GM12878 (cell line): ENCODE measurements at regions not wholly inside any gene's neighbourhood (a gene's known extent, or its start where the extent isn't known, plus 50 kb on each side); places are given as distances from the start of the nearest gene placed in this dataset.

ENCODE experiments used
- BACH1 ChIP-seq: fragments of 450-650 bp; IDR thresholded peaks from 2 replicates; pipeline ENCODE4 v1.6.1; 2017; ENCODE audit warnings: mild to moderate bottlenecking, borderline replicate concordance
- CBX3 ChIP-seq: fragments of 200-600 bp; sonication (generic); IDR thresholded peaks from 2 replicates; pipeline ENCODE4 v1.6.1; 2016; ENCODE audit warnings: low read depth, borderline replicate concordance
- CHD4 ChIP-seq: fragments of 200-600 bp; sonication (generic); IDR thresholded peaks from 2 replicates; pipeline ENCODE4 v1.6.1; 2016; ENCODE audit warnings: mild to moderate bottlenecking
- CREM ChIP-seq: IDR thresholded peaks from 2 replicates; pipeline ENCODE4 v1.6.1; 2014; ENCODE audit warnings: antibody characterized with exemption, low read depth
- EED ChIP-seq: sonication (generic); IDR thresholded peaks from 2 replicates; pipeline ENCODE4 v1.6.1; 2016; ENCODE audit warnings: antibody characterized with exemption, low read depth
- EGR1 ChIP-seq, 2 experiments: IDR thresholded peaks; 1 replicate in 1 of 2; 2 replicates in 1 of 2; pipeline ENCODE4 v1.6.1; 2011 to 2012; ENCODE audit warnings: low read depth in 2 of 2, low read length in 2 of 2, borderline replicate concordance in 1 of 2, mild to moderate bottlenecking in 1 of 2, moderate library complexity in 1 of 2
- HDGF ChIP-seq: fragments of 450-650 bp; IDR thresholded peaks from 2 replicates; pipeline ENCODE4 v1.6.1; 2016; ENCODE audit warnings: antibody characterized with exemption
- IRF4 ChIP-seq: IDR thresholded peaks from 2 replicates; pipeline ENCODE4 v1.6.1; 2011; ENCODE audit warnings: low read depth, low read length
- KDM1A ChIP-seq: fragments of 200-600 bp; sonication (generic); IDR thresholded peaks from 2 replicates; pipeline ENCODE4 v1.6.1; 2016; ENCODE audit warnings: borderline replicate concordance
- NRF1 ChIP-seq: conservative IDR thresholded peaks from 2 replicates; pipeline ENCODE4 v1.6.1; 2011; ENCODE audit warnings: mild to moderate bottlenecking, low read depth, low read length, improper control_type of control experiment
- POU2F2 ChIP-seq: IDR thresholded peaks from 3 replicates; pipeline ENCODE4 v1.6.1; 2011; ENCODE audit warnings: low read depth, mild to moderate bottlenecking, low read length, borderline replicate concordance
- RAD21 ChIP-seq: IDR thresholded peaks from 2 replicates; pipeline ENCODE4 v1.6.1; 2011; ENCODE audit warnings: mild to moderate bottlenecking, low read depth, low read length, moderate library complexity; ENCODE audit not compliant: insufficient read depth
- SMARCA5 ChIP-seq: fragments of 450-650 bp; IDR thresholded peaks from 2 replicates; pipeline ENCODE4 v1.6.1; 2017; ENCODE audit warnings: mild to moderate bottlenecking
- YY1 ChIP-seq: IDR thresholded peaks from 2 replicates; pipeline ENCODE4 v1.6.1; 2011; ENCODE audit warnings: low read depth, mild to moderate bottlenecking, low read length
- TF ChIP-seq, protein P1 (sequence below): fragments of 450-650 bp; conservative IDR thresholded peaks from 2 replicates; pipeline ENCODE4 v1.6.1; 2017; ENCODE audit warnings: mild to moderate bottlenecking, moderate library complexity
- TF ChIP-seq, protein P2 (sequence below): fragments of 150-350 bp; IDR thresholded peaks from 2 replicates; pipeline ENCODE4 v1.6.1; 2014; ENCODE audit warnings: mild to moderate bottlenecking, low read depth, low read length
- TF ChIP-seq, protein P3 (sequence below): IDR thresholded peaks from 2 replicates; pipeline ENCODE4 v1.6.1; 2012; ENCODE audit warnings: low read depth, low read length, improper control_type of control experiment
- TF ChIP-seq, protein P4 (sequence below): fragments of 150-350 bp; IDR thresholded peaks from 2 replicates; pipeline ENCODE4 v1.6.1; 2016; ENCODE audit warnings: low read depth, low read length
- TF ChIP-seq, protein P5 (sequence below): fragments of 450-650 bp; IDR thresholded peaks from 2 replicates; pipeline ENCODE4 v1.6.1; 2017; ENCODE audit warnings: mild to moderate bottlenecking

DNA sequence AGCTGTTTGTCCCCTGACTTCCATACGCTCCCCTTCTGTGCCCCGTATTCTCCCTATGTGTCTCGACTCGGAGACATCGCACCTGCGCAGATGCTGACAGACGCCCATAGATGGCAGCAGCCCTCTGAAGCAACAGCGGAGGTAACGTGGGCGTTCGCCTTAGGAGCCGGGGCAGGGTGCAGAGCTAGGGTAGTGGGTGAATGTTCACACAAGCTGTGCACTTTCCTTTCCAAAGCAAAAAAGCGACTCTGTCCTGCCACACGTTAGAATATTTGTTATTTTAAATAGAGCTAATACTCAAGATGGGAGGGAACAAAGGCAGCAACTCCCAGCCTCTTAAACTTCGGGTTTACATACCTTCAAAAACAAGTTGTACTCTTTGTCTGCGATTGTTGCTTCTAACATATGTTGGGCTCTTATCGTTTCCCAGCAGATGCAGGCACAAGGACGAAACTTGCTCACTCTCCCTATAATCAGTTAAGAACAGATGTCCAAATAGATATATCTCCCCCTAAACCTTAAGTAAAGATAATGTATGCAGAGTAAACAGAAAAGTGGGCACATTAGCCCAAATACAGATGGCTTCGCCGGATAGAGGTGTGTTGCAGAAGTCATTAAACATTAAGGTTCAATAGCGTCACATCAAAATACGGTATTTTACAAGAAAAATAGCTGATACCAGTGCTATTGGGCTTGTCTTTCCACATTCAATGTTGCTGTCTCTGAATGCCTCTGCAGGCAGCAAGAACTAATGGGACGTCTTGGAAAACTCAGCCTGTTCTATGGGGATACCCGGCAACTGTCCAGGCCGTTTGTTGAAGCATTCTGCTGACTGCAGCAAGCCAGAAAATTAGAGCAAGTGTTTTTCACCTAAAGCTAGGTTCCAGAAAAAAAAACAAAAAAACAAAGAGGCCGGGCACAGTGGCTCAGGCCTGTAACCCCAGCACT lies 340.3 kb upstream of the PRKCQ start (continued):
- TF ChIP-seq HDGF (no peak), CREM (no peak), RAD21 (peak; percentile 99), EGR1 (IDR thresholded peaks at IDR 0.05; ENCODE audit: borderline replicate concordance in 1 of 2, low read depth in 2 of 2, low read length in 2 of 2) (peak; percentile 36 to 98), POU2F2 (0 out of 3 replicates have a peak, but pooled peaks have one; percentile 10), CBX3 (no peak), CHD4 (no peak), EED (no peak), NRF1 (0 out of 2 replicates have a peak, but pooled peaks have one; percentile 20), KDM1A (no peak), IRF4 (0 out of 2 replicates have a peak, but pooled peaks have one; percentile 45), YY1 (peak; percentile 79), BACH1 (peak; percentile 22; the same call in 1 of the 2 replicates), SMARCA5 (peak; percentile 83; the same call in 1 of the 2 replicates)
- TF ChIP-seq, protein P1, sequence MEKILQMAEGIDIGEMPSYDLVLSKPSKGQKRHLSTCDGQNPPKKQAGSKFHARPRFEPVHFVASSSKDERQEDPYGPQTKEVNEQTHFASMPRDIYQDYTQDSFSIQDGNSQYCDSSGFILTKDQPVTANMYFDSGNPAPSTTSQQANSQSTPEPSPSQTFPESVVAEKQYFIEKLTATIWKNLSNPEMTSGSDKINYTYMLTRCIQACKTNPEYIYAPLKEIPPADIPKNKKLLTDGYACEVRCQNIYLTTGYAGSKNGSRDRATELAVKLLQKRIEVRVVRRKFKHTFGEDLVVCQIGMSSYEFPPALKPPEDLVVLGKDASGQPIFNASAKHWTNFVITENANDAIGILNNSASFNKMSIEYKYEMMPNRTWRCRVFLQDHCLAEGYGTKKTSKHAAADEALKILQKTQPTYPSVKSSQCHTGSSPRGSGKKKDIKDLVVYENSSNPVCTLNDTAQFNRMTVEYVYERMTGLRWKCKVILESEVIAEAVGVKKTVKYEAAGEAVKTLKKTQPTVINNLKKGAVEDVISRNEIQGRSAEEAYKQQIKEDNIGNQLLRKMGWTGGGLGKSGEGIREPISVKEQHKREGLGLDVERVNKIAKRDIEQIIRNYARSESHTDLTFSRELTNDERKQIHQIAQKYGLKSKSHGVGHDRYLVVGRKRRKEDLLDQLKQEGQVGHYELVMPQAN: 0 out of 2 replicates have a peak, but pooled peaks have one; percentile 8
- TF ChIP-seq, protein P2, sequence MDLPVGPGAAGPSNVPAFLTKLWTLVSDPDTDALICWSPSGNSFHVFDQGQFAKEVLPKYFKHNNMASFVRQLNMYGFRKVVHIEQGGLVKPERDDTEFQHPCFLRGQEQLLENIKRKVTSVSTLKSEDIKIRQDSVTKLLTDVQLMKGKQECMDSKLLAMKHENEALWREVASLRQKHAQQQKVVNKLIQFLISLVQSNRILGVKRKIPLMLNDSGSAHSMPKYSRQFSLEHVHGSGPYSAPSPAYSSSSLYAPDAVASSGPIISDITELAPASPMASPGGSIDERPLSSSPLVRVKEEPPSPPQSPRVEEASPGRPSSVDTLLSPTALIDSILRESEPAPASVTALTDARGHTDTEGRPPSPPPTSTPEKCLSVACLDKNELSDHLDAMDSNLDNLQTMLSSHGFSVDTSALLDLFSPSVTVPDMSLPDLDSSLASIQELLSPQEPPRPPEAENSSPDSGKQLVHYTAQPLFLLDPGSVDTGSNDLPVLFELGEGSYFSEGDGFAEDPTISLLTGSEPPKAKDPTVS: 0 out of 2 replicates have a peak, but pooled peaks have one; percentile 49
- TF ChIP-seq, protein P3, sequence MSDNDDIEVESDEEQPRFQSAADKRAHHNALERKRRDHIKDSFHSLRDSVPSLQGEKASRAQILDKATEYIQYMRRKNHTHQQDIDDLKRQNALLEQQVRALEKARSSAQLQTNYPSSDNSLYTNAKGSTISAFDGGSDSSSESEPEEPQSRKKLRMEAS: no peak
- TF ChIP-seq, protein P4, sequence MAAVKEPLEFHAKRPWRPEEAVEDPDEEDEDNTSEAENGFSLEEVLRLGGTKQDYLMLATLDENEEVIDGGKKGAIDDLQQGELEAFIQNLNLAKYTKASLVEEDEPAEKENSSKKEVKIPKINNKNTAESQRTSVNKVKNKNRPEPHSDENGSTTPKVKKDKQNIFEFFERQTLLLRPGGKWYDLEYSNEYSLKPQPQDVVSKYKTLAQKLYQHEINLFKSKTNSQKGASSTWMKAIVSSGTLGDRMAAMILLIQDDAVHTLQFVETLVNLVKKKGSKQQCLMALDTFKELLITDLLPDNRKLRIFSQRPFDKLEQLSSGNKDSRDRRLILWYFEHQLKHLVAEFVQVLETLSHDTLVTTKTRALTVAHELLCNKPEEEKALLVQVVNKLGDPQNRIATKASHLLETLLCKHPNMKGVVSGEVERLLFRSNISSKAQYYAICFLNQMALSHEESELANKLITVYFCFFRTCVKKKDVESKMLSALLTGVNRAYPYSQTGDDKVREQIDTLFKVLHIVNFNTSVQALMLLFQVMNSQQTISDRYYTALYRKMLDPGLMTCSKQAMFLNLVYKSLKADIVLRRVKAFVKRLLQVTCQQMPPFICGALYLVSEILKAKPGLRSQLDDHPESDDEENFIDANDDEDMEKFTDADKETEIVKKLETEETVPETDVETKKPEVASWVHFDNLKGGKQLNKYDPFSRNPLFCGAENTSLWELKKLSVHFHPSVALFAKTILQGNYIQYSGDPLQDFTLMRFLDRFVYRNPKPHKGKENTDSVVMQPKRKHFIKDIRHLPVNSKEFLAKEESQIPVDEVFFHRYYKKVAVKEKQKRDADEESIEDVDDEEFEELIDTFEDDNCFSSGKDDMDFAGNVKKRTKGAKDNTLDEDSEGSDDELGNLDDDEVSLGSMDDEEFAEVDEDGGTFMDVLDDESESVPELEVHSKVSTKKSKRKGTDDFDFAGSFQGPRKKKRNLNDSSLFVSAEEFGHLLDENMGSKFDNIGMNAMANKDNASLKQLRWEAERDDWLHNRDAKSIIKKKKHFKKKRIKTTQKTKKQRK: no peak
- TF ChIP-seq, protein P5, sequence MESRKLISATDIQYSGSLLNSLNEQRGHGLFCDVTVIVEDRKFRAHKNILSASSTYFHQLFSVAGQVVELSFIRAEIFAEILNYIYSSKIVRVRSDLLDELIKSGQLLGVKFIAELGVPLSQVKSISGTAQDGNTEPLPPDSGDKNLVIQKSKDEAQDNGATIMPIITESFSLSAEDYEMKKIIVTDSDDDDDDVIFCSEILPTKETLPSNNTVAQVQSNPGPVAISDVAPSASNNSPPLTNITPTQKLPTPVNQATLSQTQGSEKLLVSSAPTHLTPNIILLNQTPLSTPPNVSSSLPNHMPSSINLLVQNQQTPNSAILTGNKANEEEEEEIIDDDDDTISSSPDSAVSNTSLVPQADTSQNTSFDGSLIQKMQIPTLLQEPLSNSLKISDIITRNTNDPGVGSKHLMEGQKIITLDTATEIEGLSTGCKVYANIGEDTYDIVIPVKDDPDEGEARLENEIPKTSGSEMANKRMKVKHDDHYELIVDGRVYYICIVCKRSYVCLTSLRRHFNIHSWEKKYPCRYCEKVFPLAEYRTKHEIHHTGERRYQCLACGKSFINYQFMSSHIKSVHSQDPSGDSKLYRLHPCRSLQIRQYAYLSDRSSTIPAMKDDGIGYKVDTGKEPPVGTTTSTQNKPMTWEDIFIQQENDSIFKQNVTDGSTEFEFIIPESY: no peak
